SK-N-SH (cell line): ENCODE measurements at regions not wholly inside any gene's neighbourhood (a gene's known extent, or its start where the extent isn't known, plus 50 kb on each side); places are given as distances from the start of the nearest gene placed in this dataset.

Experiments
- CTCF ChIP-seq: fragments of 200-600 bp; sonication (generic); IDR thresholded peaks from 2 replicates; pipeline ENCODE4 v1.6.1; 2017; ENCODE audit warnings: antibody characterized with exemption, mild to moderate bottlenecking, moderate library complexity
- RFX5 ChIP-seq: IDR thresholded peaks from 2 replicates; pipeline ENCODE4 v1.6.1; 2012; ENCODE audit warnings: mild to moderate bottlenecking, improper control_type of control experiment, low read length
- TF ChIP-seq, protein P1 (sequence below): IDR thresholded peaks from 2 replicates; pipeline ENCODE4 v1.4.0; 2012; ENCODE audit warnings: low read depth

GRCh38 chr14:24741871-24742270, 107.9 kb upstream of the GZMB start:
- TF ChIP-seq, protein P1, sequence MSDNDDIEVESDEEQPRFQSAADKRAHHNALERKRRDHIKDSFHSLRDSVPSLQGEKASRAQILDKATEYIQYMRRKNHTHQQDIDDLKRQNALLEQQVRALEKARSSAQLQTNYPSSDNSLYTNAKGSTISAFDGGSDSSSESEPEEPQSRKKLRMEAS: no peak
- TF ChIP-seq CTCF (no peak), RFX5 (no peak)
